Left lobe of liver (tissue), 2 donors: ENCODE measurements at regions not wholly inside any gene's neighbourhood (a gene's known extent, or its start where the extent isn't known, plus 50 kb on each side); places are given as distances from the start of the nearest gene placed in this dataset.
"Not testable (repeated sequence)": the region's sequence is repeated elsewhere in the genome, so short reads cannot be mapped to it uniquely, and the experiment has no call there.

Experiments used
- ATAC-seq: fragments of 200-7000 bp; cut with Tn5 transposase; one replicate; pipeline ENCODE4 v1.9.1; 2020; ENCODE audit warnings: mild to moderate bottlenecking, moderate library complexity
- DNase-seq: peaks from one replicate; pipeline ENCODE4 v3.0.0-alpha.2; 2020; ENCODE audit warnings: low spot score
- donor health status: DM: no; HTN: no; CAD: no; lungs with moderate emphysema.
- donor health status: DM: no; HTN: yes; CAD: no.

DNA sequence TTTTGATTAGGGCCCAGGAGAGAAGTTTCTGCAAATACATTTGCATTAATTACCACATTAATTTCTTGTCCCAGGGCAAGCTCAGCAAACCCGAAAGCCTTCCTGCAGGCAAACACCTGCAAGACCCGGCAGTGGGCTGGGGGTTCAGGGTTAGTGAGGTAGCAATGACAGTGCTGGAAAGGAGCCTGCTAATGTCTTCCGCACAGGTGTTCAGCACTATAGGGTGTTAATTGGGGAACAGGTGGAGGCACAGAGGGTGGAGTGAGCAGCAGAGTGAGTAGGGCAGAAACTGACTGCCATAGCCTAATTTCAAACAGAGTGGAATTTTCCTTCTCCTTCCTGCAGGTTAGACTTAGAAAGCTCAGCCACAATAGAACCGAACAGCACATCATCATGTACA, 50.9 kb upstream of the UBASH3B start:
- ATAC-seq: no peak
- no peak for DNase-seq

GRCh38 chr11:122601141-122602125, 54.1 kb upstream of the UBASH3B start:
- ATAC-seq: no peak

GRCh38 chr11:122600290-122600689, 55.2 kb upstream of the UBASH3B start:
- ATAC-seq (no peak), DNase-seq (no peak)

More at GRCh38 chr11:122601141-122602125, 54.1 kb upstream of the UBASH3B start:
- no peak for DNase-seq

GRCh38 chr11:122599434-122599833, 56.1 kb upstream of the UBASH3B start:
- ATAC-seq: no peak
- DNase-seq: no peak

- no peak for ATAC-seq
- DNase-seq: no peak
Observed at GRCh38 chr11:122598971-122599370, 56.6 kb upstream of the UBASH3B start.

DNA sequence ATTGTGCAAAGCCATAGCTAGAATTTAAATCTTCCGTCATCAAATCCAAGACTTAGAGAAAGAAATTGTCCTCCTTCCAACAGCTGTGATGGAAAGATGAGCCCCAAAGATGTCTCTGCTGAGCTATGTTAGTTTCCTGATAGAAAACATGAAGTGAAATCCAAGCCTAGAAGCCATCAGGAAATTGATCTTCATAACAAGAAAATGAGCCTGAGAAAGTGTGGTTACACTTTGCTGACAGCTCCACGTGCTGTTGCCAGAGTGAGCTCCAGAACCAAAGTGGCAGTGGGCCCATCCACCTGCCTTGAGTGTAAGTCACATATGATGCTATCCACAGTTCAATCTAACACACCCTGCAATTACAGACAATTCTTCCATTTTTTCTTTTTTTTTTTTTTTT, 58.0 kb upstream of the UBASH3B start:
- DNase-seq (no peak), ATAC-seq (no peak)

DNA sequence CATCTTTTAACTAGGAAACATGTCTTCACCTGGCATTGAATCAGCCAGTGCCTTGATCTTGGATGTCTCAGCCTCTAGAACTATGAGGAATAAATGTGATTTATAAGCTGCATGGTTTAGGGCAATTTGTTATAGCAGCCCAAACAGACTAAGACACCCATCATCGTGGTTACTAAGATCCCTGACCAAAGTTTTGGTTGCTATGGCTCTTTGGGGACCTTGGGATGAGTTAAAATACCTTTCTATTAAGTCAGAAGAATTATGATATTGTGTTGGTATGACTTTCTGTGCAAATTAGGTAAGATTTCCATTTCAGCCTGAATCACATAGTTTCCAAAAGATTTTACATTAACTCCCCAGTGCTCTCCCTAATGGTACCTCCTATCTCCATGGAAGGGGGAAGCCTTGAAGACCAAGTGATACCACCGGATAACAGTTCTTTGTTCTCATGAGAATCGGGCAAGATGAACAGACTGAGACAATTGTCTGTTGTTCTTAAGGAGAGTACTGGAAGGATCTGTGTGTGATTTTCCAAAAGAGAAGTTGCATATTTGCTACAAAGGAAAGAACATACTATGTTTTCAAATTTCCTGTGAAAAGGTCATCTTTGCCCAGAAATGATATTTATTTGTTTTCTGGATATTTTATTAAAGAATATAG, 60.4 kb upstream of the UBASH3B start:
- DNase-seq (no peak), ATAC-seq (no peak)

GRCh38 chr11:122593473-122594420, 61.8 kb upstream of the UBASH3B start:
- DNase-seq (no peak), ATAC-seq (no peak)

DNA sequence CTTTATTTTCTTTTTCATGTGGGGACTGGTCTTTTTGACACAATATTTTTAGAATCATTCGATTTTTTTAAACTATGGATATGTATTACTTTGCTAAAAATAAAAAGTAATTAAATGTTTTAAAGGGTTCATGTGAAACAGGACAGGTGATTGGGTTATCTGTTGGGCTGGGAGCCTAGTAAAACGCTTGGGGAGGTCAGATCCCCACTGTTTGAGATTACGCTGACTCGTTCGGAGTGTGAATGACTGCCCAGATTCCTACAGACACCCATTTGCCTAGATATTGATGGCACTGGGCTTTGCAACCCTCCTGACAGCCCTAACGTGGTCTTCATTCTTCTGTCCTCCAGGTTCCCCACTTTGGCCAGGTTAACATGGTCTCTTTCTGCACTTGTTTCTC, 62.9 kb upstream of the UBASH3B start:
- ATAC-seq (no peak), DNase-seq (no peak)

- no peak for DNase-seq
- no peak for ATAC-seq
Observed at GRCh38 chr11:122584670-122585069, 70.9 kb upstream of the UBASH3B start.

- ATAC-seq, DNase-seq: not testable (repeated sequence)
Observed at GRCh38 chr11:122580071-122580470, 75.5 kb upstream of the UBASH3B start.

- DNase-seq (no peak), ATAC-seq (no peak)
Observed at GRCh38 chr11:122578171-122578825, 77.2 kb upstream of the UBASH3B start.

GRCh38 chr11:122572592-122572991, 82.9 kb upstream of the UBASH3B start:
- ATAC-seq: no peak
- no peak for DNase-seq

DNA sequence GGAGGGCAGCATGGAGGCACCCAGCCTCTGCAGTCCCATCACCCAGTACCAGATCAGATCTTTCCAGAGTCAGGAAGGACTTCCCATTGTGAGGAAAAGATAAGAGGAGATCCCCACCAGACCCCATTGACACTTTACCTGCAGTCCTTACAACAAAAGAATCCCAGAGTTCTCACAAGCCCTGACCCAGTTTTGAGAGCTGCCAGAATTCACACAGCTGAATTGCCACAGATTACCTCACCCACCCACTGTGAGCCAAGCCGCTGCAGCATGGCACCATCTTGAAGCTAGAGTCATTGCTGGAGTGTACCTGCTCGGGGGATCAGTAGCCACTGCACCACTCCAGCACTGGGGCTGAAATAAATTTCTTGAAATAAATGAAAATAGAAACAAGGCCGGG, 91.8 kb upstream of the UBASH3B start:
- ATAC-seq: no peak
- no peak for DNase-seq

GRCh38 chr11:122559734-122560382, 95.7 kb upstream of the UBASH3B start:
- DNase-seq (no peak), ATAC-seq (no peak)

- not testable (repeated sequence) for ATAC-seq, DNase-seq
Observed at GRCh38 chr11:122559218-122559617, 96.3 kb upstream of the UBASH3B start.

DNA sequence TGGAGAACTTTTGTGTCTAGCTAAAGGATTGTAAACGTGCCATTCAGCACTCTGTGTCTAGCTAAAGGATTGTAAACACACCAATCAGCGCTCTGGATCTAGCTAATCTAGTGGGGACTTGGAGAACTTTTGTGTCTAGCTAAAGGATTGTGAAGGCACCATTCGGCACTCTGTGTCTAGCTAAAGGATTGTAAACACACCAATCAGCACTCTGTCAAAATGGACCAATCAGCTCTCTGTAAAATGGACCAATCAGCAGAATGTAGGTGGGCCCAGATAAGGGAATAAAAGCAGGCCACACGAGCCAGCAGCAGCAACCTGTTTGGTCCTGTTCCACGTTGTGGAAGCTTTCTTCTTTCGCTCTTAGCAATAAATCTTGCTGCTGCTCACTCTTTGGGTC, 98.4 kb upstream of the UBASH3B start:
- DNase-seq, ATAC-seq: not testable (repeated sequence)

GRCh38 chr11:122556605-122557004, 98.9 kb upstream of the UBASH3B start:
- DNase-seq (no peak), ATAC-seq (peak; percentile 37)

GRCh38 chr11:122538060-122538459, 117.5 kb upstream of the UBASH3B start:
- ATAC-seq: no peak
- no peak for DNase-seq

DNA sequence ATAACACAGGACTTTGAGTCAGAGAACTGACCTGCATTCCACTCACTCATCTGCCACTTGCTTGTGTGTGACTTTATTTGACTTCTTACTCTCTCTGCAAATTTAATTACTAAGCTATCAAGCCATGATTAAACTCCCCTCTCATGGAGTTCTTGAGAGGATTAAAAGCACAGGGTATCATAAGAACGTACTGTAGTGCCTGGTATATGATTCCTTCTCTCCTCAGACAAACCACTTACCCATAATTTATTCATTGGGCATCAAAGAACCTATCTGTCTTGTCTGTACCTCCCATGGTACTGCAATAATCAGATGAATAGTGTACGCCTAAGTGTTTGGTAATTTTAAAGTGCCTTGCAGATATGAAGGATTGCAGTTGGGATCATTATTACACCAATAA, 130.6 kb upstream of the UBASH3B start:
- ATAC-seq (no peak), DNase-seq (no peak)
